ENCODE measurements at regions not wholly inside any gene's neighbourhood (a gene's known extent, or its start where the extent isn't known, plus 50 kb on each side); places are given as distances from the start of the nearest gene placed in this dataset.
A peak's percentile ranks its signal among the peaks of the same experiment; 100 is the strongest.

- Mint-ChIP-seq H3K27ac (ENCODE audit: unreplicated experiment) (no peak overlapping the region), H3K4me3 (ENCODE audit: unreplicated experiment) (no peak overlapping the region), H3K9me3 (ENCODE audit: unreplicated experiment) (peaks cover 3% of the 10 kb centered on the region), H3K4me1 (ENCODE audit: low read depth, unreplicated experiment) (no peaks in the 10 kb centered on the region), H3K36me3 (ENCODE audit: unreplicated experiment) (no peaks in the 10 kb centered on the region), H3K27me3 (ENCODE audit: unreplicated experiment) (peaks cover 5% of the 10 kb centered on the region)
- DNase-seq, result no peak
- no peak for TF ChIP-seq CTCF (IDR thresholded peaks at IDR 0.05; ENCODE audit: partially characterized antibody, unreplicated experiment)
Measured at GRCh38 chr12:4111010-4111409, 162.6 kb upstream of the CCND2 start.

GRCh38 chr12:4109826-4110225, 163.7 kb upstream of the CCND2 start:
- TF ChIP-seq CTCF (IDR thresholded peaks at IDR 0.05; ENCODE audit: partially characterized antibody, unreplicated experiment), result no peak
- peaks cover 5% of the 10 kb centered on the region for H3K27me3 Mint-ChIP-seq (ENCODE audit: unreplicated experiment)
- no peaks in the 10 kb centered on the region for H3K4me1 Mint-ChIP-seq (ENCODE audit: low read depth, unreplicated experiment)
- DNase-seq, result no peak
- peaks cover 3% of the 10 kb centered on the region for H3K9me3 Mint-ChIP-seq (ENCODE audit: unreplicated experiment)
- H3K36me3 Mint-ChIP-seq (ENCODE audit: unreplicated experiment), result no peaks in the 10 kb centered on the region
- H3K27ac Mint-ChIP-seq (ENCODE audit: unreplicated experiment), result no peak overlapping the region
- no peak overlapping the region for H3K4me3 Mint-ChIP-seq (ENCODE audit: unreplicated experiment)

GRCh38 chr12:4108803-4109345, 164.7 kb upstream of the CCND2 start:
- no peaks in the 10 kb centered on the region for H3K4me1 Mint-ChIP-seq (ENCODE audit: low read depth, unreplicated experiment)
- peaks cover 2% of the 10 kb centered on the region for H3K9me3 Mint-ChIP-seq (ENCODE audit: unreplicated experiment)
- no peak for TF ChIP-seq CTCF (IDR thresholded peaks at IDR 0.05; ENCODE audit: partially characterized antibody, unreplicated experiment)
- no peak overlapping the region for H3K27ac Mint-ChIP-seq (ENCODE audit: unreplicated experiment)
- no peaks in the 10 kb centered on the region for H3K36me3 Mint-ChIP-seq (ENCODE audit: unreplicated experiment)
- DNase-seq, result no peak
- no peak overlapping the region for H3K4me3 Mint-ChIP-seq (ENCODE audit: unreplicated experiment)
- peaks cover 5% of the 10 kb centered on the region for H3K27me3 Mint-ChIP-seq (ENCODE audit: unreplicated experiment)

DNA sequence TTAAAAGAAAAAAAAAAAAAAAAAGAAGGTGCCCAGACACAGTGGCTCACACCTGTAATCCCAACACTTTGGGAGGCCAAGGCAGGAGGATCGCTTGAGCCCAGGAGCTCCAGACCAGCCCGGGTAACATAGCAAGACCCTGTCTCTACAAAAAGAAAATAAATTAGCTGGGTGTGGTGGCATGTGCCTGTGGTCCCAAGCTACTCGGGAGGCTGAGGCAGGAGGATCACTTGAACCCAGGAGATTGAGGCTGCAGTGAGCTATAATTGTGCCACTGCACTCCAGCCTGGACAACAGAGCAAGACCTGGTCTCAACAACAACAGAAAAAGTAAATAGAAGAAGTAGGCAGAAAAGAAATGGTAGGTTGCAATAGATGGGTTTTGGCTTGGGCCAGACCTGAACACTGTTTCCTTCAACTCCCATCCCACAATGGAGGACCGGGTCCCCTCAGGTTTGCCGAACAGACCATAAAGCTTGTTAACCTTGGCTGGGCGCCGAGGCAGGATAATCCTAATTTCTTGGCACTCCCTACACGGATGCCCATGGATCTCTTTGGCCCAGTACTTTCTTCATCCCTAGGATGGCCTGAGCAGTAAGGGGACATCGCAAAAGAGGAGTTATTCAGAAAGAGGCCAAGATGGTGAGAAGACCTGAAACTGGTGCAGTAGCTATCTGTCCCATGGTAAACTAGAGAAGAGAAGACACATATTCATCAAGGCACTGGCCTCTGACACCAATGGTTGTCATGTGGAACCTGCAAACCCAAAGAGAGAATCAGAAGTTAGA, 165.5 kb upstream of the CCND2 start:
- Mint-ChIP-seq H3K27ac (ENCODE audit: unreplicated experiment) (no peak overlapping the region), H3K36me3 (ENCODE audit: unreplicated experiment) (no peaks in the 10 kb centered on the region), H3K4me3 (ENCODE audit: unreplicated experiment) (no peak overlapping the region), H3K4me1 (ENCODE audit: low read depth, unreplicated experiment) (no peaks in the 10 kb centered on the region), H3K27me3 (ENCODE audit: unreplicated experiment) (peaks cover 5% of the 10 kb centered on the region), H3K9me3 (ENCODE audit: unreplicated experiment) (peaks cover 2% of the 10 kb centered on the region)
- DNase-seq, result no peak
- no peak for TF ChIP-seq CTCF (IDR thresholded peaks at IDR 0.05; ENCODE audit: partially characterized antibody, unreplicated experiment)

DNA sequence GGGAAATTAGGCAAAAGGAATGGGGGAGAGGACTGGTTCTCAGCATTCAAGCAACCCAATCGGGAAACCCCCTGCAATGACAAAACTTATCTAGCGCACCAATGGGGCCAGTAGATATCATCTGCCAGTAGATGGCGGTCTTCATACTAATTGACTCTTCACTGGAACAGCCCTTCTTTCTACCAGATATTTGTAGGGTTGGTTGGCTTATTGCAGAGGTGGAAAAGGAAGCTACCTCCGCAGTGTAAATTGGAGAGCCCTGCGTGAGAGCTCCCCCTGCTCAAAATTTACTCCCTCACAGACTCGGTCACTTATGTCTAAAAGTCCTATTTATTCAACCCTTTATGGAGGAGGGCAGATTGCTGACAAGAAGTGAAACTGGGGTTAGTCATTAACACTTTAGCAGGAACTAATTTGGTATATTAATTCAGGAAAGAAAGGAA, 166.1 kb upstream of the CCND2 start:
- H3K4me3 Mint-ChIP-seq (ENCODE audit: unreplicated experiment), result no peak overlapping the region
- peak; percentile 27 for DNase-seq
- no peaks in the 10 kb centered on the region for H3K4me1 Mint-ChIP-seq (ENCODE audit: low read depth, unreplicated experiment)
- peaks cover 5% of the 10 kb centered on the region for H3K27me3 Mint-ChIP-seq (ENCODE audit: unreplicated experiment)
- no peaks in the 10 kb centered on the region for H3K36me3 Mint-ChIP-seq (ENCODE audit: unreplicated experiment)
- TF ChIP-seq CTCF (IDR thresholded peaks at IDR 0.05; ENCODE audit: partially characterized antibody, unreplicated experiment), result peak; percentile 50
- peaks cover 2% of the 10 kb centered on the region for H3K9me3 Mint-ChIP-seq (ENCODE audit: unreplicated experiment)
- H3K27ac Mint-ChIP-seq (ENCODE audit: unreplicated experiment), result no peak overlapping the region
